GM21423 (cell line): ENCODE measurements at regions not wholly inside any gene's neighbourhood (a gene's known extent, or its start where the extent isn't known, plus 50 kb on each side); places are given as distances from the start of the nearest gene placed in this dataset.

Source experiments
- ATAC-seq: cut with Tn5 transposase; IDR thresholded peaks from one replicate; pipeline ENCODE4 v1.9.1; 2021; ENCODE audit warnings: mild to moderate bottlenecking, moderate library complexity; ENCODE audit not compliant: unreplicated experiment

DNA sequence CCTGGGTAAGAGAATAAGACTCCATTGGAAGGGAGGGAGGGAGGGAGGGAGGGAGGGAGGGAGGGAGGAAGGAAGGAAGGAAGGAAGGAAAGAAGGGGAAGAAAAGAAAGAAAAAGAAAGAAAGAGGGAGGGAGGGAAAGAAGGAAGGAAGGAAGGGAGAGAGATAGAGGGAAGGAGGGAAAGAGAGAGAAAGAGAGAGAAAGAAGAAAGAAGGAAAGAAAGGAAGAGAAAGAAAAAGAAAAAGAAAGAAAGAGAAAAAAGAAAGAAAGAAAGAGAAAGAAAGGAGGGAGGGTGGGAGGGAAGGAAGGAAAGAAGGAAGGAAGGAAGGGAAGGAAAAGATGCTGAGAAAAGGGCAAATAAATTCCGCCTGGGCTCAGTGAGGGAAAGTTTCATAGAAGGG lies 74.7 kb upstream of the IFNAR2 start:
- no peak for ATAC-seq

DNA sequence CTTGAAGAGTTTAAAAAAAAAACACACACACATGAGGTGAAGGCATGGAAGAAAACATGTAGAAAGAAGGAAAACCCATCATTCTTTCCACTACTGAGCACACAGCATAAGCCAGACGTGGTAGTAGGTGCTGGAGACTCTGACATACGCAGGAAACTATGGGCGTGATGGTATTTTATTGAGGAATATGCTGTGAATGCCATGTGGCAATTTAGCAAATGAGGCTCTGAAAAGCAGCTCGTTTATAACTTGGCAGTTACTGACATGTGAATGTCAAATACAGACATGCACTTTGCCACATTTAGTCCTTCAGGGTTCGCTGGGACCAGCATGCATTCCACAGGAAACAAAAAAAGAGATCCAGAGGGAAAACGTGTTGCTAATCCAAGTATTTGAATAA lies 74.3 kb upstream of the IFNAR2 start:
- ATAC-seq, result no peak

DNA sequence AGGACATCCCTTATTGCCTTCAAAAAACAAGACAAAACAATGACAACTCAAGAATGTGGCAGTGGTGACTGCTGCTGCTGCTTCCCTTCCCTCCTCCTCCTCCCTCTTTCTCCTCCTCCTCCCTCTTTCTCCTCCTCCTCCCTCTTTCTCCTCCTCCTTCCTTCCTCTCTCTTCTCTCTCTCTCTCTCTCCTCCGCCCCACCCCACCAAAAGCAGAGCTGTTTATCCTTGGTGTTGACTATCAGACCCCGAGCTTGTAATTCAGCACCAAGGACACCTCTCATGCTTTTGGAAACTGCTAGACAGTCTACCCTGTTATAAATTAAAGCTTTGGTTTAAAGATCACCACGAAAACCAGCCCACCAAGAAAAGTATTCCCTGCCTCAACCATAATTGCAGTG lies 72.4 kb upstream of the IFNAR2 start:
- no peak for ATAC-seq

DNA sequence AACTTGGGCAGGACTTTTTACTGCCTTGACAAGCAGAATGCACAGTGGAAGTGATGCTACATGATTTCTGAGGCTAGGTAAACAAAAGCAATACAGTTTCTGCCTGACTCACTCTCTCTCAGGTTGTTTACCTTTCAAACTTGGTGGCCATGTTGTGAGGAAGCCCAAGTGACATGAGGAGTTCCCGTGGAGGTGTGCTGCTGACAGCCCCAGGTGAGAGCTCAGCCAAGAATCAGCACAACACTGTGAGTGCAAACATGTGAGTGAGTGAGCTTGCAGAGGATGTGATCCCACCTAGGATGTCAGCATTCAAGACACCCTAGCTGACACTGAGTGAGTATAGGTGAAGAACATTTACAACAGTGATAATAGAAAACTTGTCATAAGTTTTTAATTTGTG lies 71.1 kb upstream of the IFNAR2 start:
- no peak for ATAC-seq

DNA sequence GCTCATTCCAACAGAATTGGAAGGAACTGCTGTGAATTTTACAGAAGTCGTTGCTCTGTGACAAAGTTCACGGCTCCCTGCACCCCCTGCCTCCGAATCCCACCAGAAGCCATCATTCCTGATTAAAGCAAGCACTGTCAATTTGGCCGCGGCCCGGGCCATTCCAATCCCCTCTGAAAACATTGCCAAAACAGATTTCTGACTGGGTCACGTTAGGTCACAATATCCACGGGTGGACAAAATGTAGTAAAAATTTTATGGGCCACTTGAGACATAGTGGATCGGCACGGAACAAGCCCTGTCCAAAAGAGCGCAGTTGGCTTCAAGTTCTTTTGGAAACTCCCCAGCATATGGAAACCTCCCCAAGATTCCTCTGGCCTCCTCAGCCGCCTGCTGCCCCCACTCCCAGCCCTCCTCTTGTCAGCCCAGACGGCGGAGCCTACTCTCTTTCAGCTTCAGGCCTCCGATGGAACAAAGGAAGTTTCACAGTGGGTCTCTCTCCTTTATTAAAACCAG lies 67.2 kb upstream of the IFNAR2 start:
- no peak for ATAC-seq

DNA sequence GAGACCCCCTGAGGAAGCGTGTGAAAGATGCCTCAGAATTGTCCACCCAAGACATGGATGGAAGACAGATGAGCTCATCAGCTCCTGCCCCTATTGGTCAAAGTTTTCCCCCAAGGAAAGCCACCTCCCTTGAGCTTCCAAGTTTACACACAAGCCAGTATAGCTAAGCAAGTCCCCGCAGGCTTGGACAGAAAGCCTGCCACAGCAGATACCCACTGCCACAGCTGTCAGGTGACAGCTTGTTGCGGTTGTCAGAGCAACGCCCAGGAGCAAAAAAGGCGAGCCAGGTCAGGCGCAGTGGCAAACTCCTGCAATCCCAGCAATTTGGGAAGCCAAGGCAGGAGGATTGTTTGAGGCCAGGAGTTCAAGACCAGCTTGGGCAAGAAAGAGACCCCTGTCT lies 60.9 kb upstream of the IFNAR2 start:
- no peak for ATAC-seq

DNA sequence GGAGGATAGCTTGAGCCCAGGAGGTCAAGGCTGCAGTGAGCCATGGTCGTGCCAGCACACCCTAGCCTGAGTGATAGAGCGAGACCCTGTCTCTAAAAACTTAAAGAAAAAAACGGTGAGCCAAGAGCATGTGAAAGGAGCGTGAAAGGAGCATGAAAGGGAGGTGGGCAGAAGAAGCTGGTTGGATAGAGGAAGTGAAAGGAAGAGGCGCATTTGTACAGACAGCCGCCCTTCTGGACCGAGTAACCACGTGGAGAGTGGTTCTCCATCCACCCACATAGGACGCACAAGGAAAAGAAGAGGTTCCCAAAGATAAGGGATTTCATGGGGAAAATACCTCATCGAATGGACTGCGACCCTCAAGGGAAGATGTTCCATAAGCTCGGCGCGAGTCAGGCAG lies 60.4 kb upstream of the IFNAR2 start:
- ATAC-seq, result no peak

DNA sequence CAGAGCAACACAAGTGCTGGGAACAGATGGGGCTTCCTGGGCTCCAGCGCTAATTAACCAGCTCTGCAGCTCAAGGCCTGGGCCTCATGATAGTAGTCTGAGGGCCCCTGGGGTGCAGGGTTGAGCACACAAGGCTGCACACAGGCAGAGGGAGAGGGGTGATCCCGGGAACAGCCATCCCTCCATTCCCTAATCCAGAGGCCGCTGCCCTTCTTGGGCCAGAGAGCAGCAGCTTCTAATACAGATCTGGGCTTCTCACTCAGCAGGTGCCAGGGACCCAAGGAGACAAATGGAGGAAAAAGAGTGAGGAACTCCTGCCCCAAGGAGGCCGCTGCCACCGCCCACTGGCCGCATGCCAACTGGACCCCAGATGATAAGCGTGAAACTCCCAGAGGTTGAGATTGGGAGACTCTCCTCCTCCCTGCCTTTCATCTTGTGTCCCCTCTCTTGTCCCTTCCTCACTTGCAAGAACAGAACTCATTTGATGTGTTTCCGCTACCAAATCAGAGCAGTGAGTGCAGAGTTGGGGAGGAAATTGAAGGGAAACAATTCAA lies 58.0 kb upstream of the IFNAR2 start:
- no peak for ATAC-seq

DNA sequence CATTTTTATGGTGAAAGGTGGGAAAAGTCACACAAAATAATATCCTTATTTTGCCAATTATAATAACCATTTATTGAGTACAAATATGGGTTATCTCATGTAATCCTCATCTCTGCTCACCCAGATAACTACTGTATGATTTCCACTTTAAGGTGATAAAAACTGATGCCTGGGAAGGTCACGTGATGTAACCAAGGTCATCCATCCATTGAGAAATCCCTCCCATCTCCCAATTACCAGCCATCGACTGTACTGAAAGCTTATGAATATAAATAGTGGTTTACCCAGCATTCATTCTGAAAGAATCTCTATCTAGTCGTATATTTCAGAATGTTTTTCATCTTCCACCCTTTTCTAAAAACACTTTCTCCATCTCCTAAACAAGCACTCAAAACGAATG lies 55.0 kb upstream of the IFNAR2 start:
- ATAC-seq, result no peak
